ENCODE measurements at regions not wholly inside any gene's neighbourhood (a gene's known extent, or its start where the extent isn't known, plus 50 kb on each side); places are given as distances from the start of the nearest gene placed in this dataset.
"Not testable (repeated sequence)": the region's sequence is repeated elsewhere in the genome, so short reads cannot be mapped to it uniquely, and the experiment has no call there.

DNA sequence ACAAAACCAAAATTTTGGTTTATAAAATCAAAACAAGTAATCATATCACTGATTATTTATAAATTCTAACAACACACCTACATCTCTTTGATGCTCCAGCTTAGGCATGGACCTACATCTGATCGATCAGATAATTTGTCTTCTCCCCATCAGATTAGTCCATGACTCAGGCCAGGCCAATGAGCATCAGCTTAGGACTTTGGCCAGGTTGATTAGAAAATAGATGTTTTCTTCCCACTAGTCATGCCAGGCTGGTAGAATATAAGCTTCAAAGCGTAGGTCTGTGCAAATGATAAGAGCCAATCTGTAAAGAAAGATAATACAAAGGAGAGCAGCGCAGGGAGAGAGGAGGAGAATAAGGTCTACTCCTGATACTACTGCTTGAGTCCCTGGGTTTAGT lies 1487.9 kb downstream of the FAM181B start:
- FAIRE-seq = no peak
- no peak for DNase-seq (ENCODE audit: insufficient read length, low spot score)
- TF ChIP-seq, protein P1, sequence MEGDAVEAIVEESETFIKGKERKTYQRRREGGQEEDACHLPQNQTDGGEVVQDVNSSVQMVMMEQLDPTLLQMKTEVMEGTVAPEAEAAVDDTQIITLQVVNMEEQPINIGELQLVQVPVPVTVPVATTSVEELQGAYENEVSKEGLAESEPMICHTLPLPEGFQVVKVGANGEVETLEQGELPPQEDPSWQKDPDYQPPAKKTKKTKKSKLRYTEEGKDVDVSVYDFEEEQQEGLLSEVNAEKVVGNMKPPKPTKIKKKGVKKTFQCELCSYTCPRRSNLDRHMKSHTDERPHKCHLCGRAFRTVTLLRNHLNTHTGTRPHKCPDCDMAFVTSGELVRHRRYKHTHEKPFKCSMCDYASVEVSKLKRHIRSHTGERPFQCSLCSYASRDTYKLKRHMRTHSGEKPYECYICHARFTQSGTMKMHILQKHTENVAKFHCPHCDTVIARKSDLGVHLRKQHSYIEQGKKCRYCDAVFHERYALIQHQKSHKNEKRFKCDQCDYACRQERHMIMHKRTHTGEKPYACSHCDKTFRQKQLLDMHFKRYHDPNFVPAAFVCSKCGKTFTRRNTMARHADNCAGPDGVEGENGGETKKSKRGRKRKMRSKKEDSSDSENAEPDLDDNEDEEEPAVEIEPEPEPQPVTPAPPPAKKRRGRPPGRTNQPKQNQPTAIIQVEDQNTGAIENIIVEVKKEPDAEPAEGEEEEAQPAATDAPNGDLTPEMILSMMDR (IDR thresholded peaks at IDR 0.05; ENCODE audit: insufficient read depth, missing control alignments) = no peak

DNA sequence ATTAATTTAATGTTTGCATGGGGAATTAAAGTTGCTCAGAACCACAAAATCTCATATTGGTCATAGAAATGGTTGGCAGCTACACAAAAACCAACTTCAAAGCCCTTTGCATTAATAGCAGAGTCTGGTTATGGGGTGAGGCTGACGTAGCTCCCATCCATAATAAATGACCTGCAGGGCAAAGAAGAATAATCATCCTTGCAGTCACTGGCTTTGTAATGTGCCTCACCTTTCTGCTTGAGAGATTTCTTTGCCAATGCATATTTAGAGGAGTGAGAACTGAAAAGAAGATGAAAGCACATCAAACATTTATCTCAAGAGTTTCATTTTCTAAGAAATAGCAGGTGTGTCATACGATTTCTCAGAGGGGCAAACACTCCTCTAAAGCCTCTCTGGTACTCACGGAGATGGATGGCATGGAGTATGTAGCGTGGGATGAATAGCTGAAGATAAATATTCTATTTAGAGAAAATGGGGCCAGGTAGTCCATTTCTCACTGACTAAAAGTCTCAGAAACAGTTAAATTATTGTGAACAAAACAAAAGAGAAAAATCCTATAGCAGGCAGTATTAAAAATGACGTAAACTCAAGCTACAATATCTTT lies 1491.9 kb downstream of the FAM181B start:
- TF ChIP-seq, protein P1 (IDR thresholded peaks at IDR 0.05; ENCODE audit: insufficient read depth, missing control alignments) = no peak
- DNase-seq (ENCODE audit: insufficient read length, low spot score) (no peak), FAIRE-seq (no peak)

DNA sequence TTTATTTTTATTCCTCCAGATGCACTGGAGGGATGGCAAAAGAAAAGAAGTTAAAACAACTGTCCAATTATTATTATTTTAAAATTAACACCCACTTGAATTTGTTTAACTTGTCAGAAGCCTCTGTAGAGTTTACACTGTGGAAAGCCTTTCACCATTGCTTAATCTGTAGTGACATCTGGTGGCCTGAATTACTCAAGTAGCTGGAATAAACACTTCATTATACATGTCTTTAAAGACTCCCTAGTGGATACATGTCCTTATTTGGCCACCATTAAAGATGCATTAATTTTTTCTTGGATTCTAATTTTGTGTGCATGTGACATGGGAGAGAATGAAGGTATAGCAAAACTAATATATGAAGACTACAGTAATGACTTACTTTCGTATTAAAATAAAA lies 1496.5 kb downstream of the FAM181B start:
- DNase-seq (ENCODE audit: insufficient read length, low spot score) (no peak), FAIRE-seq (peak; percentile 69)
- TF ChIP-seq, protein P1 (IDR thresholded peaks at IDR 0.05; ENCODE audit: insufficient read depth, missing control alignments) = peak; percentile 78

DNA sequence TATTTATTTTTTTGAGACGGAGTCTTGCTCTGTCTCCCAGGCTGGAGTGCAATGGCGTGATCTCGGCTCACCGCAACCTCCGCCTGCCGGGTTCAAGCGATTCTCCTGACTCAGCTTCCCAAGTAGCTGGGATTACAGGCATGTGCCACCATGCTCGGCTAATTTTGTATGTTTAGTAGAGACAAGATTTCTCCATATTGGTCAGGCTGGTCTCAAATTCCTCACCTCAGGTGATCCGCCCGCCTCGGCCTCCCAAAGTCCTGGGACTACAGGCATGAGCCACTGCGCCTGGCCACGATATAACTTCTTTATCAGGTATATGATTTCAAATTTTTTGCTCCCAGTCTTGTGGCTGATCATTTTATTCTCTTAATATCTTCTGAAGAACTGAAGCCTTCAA lies 1506.3 kb downstream of the FAM181B start:
- DNase-seq (ENCODE audit: insufficient read length, low spot score); FAIRE-seq: not testable (repeated sequence)

DNA sequence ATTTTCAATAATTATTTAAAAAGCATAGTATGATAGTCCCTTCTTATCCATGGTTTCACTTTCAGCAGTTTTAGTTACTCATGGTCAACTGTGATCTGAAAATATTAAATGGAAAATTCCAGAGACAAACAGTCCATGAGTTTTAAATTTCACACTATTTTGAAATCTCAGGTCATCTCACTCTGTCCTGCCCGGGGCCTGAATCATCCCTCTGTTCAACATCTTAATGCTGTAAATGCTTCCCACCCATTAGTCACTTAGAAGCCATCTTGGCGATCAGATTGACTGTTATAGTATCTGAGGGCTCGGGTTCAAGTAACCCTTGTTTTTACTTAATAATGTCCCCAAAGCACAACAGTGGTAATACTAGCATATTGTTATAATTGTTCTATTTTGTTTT lies 1509.3 kb downstream of the FAM181B start:
- TF ChIP-seq, protein P1 (IDR thresholded peaks at IDR 0.05; ENCODE audit: insufficient read depth, missing control alignments) = no peak
- DNase-seq (ENCODE audit: insufficient read length, low spot score) (no peak), FAIRE-seq (no peak)

DNA sequence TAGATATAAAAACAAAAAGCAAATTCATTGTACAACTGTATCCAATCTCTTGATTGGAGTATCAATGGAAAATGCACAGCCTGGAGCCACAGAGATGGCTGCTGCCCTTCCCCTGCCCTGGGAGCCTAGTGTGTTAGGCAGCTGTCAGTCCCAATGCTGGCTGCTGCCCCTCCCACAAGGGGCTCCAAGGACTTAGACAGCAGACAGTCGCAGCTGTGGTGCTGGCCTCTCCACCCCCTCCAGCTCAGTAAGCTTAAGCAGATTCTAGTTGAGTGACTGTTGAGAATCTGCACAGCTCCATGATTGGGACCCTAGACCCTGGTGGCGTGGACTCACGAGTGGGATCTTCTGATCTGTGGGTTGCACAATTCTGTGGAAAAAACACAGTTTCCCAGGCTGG lies 1511.2 kb downstream of the FAM181B start:
- no peak for FAIRE-seq
- TF ChIP-seq, protein P1 (IDR thresholded peaks at IDR 0.05; ENCODE audit: insufficient read depth, missing control alignments) = no peak
- DNase-seq (ENCODE audit: insufficient read length, low spot score) = no peak

DNA sequence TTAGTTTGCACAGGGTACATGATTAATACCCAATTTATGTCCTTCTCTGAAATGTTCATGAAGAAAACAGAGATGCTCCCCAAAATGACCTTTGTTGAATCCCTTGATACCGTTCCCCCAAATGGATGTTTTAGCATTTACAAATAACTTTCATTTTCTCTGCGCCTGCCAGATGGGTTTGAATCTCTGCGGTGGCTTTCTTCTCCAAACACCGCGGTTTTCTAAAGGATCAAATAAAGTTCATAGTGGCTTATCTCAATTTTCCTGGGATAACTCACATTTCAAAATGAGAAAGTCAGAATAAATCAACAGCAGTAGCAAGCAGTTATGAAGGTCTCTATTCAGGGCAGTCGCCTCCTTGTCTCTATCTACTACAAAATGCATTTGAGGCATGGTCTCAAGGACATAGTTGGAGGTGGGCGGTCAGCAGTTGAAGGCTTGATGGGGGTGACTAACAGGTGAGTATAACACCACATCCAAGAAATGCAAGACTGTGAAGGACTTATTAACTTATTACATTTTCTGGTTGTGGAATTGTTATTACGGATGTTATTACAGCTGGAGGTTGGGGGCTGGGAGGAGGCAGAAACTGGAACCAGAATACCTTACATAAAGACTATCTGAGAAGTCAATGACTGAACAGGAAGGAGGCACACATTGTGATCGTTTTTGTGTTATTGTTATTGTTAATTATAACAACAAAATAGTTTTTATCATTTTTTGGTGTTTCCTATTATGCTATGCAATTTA lies 1513.3 kb downstream of the FAM181B start:
- FAIRE-seq = no peak
- TF ChIP-seq, protein P1 (IDR thresholded peaks at IDR 0.05; ENCODE audit: insufficient read depth, missing control alignments) = no peak
- DNase-seq (ENCODE audit: insufficient read length, low spot score) = no peak
